ENCODE measurements at regions not wholly inside any gene's neighbourhood (a gene's known extent, or its start where the extent isn't known, plus 50 kb on each side); places are given as distances from the start of the nearest gene placed in this dataset.

DNA sequence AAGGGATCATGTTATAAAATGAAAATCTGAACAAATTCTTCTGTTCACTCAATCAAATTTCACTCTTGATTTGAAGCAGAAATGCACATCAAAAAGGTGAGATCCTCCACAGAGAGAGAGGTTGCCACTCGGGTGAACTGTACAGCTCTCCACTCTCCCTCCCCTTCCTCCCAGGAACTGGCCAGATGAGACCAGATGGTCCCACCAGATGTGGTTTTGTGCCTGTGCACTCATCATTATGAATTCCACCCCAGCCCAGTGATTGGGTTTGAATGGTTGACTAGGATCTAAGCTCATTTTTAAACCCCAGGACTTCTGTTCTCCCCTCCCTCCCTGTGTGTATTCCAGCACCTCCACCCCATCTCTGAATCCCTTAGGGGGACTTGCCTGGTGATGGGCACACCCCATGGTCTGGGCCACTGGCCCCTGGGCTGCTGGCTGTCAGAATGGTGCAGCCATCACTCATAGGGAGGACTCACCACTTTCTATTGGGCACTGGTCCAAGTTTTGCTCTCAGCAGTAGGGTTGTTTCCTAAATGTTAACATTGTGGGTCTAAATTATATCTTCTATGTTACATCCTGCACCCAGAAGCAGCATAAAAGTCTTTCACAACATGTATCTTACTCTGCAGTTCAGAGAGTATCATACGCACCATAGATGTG lies 393.1 kb downstream of the TNS3 start:
- H3K4me1 ChIP-seq (ENCODE audit: control insufficient read depth, insufficient read depth, low read length, poor library complexity, severe bottlenecking): no peaks in the 10 kb centered on the region
- Mint-ChIP-seq H3K27me3 (no peaks in the 10 kb centered on the region), H3K4me3 (no peak overlapping the region), H3K36me3 (no peaks in the 10 kb centered on the region), H3K9me3 (peaks cover 0 to 2% (median 0%) of the 10 kb centered on the region in 7 donors), H3K4me1 (no peaks in the 10 kb centered on the region), H3K27ac (no peak overlapping the region)
- no peaks in the 10 kb centered on the region for H3K9me3 ChIP-seq (ENCODE audit: control insufficient read depth in 2 of 2, low read length in 2 of 2)
- no peaks in the 10 kb centered on the region for H3K27me3 ChIP-seq (ENCODE audit: control insufficient read depth, insufficient read depth, low read length)
- no peaks in the 10 kb centered on the region for H3K36me3 ChIP-seq (ENCODE audit: control insufficient read depth, insufficient read depth, low read length)
- no peak overlapping the region for H3K4me3 ChIP-seq (ENCODE audit: low read depth, low read length)
- DNase-seq (no peak), ATAC-seq (ENCODE audit: low read depth in 2 of 2) (no peak)
- no peak overlapping the region for H3K27ac ChIP-seq (ENCODE audit: insufficient read depth, low read length, poor library complexity, severe bottlenecking)

DNA sequence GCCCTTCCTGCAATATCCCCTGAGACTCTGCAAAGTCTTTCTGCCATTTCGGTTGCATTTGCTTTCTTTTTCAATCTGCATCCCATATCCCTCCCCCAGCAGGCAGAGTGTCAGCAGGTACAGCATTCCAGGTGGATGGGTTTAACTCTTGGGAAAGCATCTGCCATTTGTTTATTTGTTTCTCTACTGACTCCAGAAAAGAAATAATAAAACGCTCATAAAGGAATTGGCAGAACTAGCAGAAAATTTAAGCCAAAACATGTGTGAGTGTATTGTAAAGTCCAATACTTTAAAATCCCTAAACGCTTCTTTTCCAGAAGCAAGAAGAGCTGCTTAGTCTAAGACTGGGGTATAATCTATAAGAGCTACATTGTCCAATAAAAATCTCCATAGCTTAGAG lies 393.8 kb downstream of the TNS3 start:
- no peaks in the 10 kb centered on the region for H3K4me1 Mint-ChIP-seq
- H3K4me1 ChIP-seq (ENCODE audit: control insufficient read depth, insufficient read depth, low read length, poor library complexity, severe bottlenecking): no peaks in the 10 kb centered on the region

DNA sequence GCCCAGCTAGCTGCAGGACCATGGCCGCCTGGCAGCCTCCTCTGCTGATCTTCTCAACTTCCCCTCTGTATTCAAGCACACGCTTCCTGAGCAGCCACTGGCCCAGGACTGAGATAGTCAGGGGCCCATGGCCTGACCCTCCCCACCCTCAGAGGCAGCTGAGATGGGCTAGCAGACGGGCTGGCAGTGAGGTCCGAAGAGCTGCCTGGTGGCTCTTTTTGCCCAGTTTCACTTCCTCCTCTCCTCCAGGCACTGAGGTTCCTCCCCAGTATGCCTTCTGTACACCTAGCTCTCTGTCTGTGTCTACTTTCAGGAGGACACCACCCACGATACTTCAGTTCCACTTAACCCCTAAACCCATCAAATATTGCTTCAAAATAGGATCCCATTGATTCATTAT lies 395.6 kb downstream of the TNS3 start:
- Mint-ChIP-seq H3K4me3 (no peak overlapping the region), H3K9me3 (peaks cover 0 to 2% (median 0%) of the 10 kb centered on the region in 7 donors), H3K27me3 (no peaks in the 10 kb centered on the region), H3K27ac (no peak overlapping the region), H3K4me1 (no peaks in the 10 kb centered on the region), H3K36me3 (no peaks in the 10 kb centered on the region)
- no peaks in the 10 kb centered on the region for H3K36me3 ChIP-seq (ENCODE audit: control insufficient read depth, insufficient read depth, low read length)
- H3K9me3 ChIP-seq (ENCODE audit: control insufficient read depth in 2 of 2, low read length in 2 of 2): no peaks in the 10 kb centered on the region
- H3K4me1 ChIP-seq (ENCODE audit: control insufficient read depth, insufficient read depth, low read length, poor library complexity, severe bottlenecking): no peaks in the 10 kb centered on the region
- no peaks in the 10 kb centered on the region for H3K27me3 ChIP-seq (ENCODE audit: control insufficient read depth, insufficient read depth, low read length)
- no peak overlapping the region for H3K4me3 ChIP-seq (ENCODE audit: low read depth, low read length)
- DNase-seq: no peak
- no peak overlapping the region for H3K27ac ChIP-seq (ENCODE audit: insufficient read depth, low read length, poor library complexity, severe bottlenecking)
- peak in 1 of 2 donors; percentile 28 for ATAC-seq (ENCODE audit: low read depth in 2 of 2)

More for the DNA sequence above, 393.8 kb downstream of the TNS3 start:
- H3K27me3 Mint-ChIP-seq: no peaks in the 10 kb centered on the region
- H3K4me3 ChIP-seq (ENCODE audit: low read depth, low read length): no peak overlapping the region
- H3K9me3 Mint-ChIP-seq: peaks cover 0 to 2% (median 0%) of the 10 kb centered on the region in 7 donors
- no peak overlapping the region for H3K27ac ChIP-seq (ENCODE audit: insufficient read depth, low read length, poor library complexity, severe bottlenecking)
- no peaks in the 10 kb centered on the region for H3K27me3 ChIP-seq (ENCODE audit: control insufficient read depth, insufficient read depth, low read length)
- H3K4me3 Mint-ChIP-seq: no peak overlapping the region
- ATAC-seq (ENCODE audit: low read depth in 2 of 2): no peak
- DNase-seq: no peak
- H3K36me3 Mint-ChIP-seq: no peaks in the 10 kb centered on the region
- H3K36me3 ChIP-seq (ENCODE audit: control insufficient read depth, insufficient read depth, low read length): no peaks in the 10 kb centered on the region
- H3K9me3 ChIP-seq (ENCODE audit: control insufficient read depth in 2 of 2, low read length in 2 of 2): no peaks in the 10 kb centered on the region
- no peak overlapping the region for H3K27ac Mint-ChIP-seq

DNA sequence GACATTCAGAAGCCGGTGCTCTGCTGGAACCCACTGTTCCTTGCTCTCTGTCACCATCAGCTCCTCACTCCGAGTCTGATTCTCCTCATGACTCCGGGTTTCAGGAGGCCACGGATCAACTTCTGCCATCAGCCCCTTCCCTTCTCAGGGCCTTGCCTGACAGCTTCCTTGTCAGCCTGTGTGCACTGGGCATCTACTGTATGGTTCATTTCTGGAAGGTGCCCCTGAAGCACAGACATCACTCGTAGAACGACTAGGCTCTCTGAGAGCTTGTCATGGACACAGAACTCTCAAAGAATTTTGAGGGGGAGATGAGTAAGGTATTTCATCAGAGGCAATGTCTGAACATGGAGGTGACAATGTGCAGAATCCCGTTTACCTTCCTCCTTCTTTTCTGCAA lies 396.1 kb downstream of the TNS3 start:
- no peaks in the 10 kb centered on the region for H3K4me1 Mint-ChIP-seq
- no peaks in the 10 kb centered on the region for H3K9me3 ChIP-seq (ENCODE audit: control insufficient read depth in 2 of 2, low read length in 2 of 2)
- H3K27ac Mint-ChIP-seq: no peak overlapping the region
- ATAC-seq (ENCODE audit: low read depth in 2 of 2): no peak
- H3K4me3 ChIP-seq (ENCODE audit: low read depth, low read length): no peak overlapping the region
- H3K27ac ChIP-seq (ENCODE audit: insufficient read depth, low read length, poor library complexity, severe bottlenecking): no peak overlapping the region
- no peaks in the 10 kb centered on the region for H3K36me3 ChIP-seq (ENCODE audit: control insufficient read depth, insufficient read depth, low read length)
- H3K4me3 Mint-ChIP-seq: no peak overlapping the region
- H3K36me3 Mint-ChIP-seq: no peaks in the 10 kb centered on the region
- H3K9me3 Mint-ChIP-seq: peaks cover 0 to 2% (median 0%) of the 10 kb centered on the region in 7 donors
- H3K4me1 ChIP-seq (ENCODE audit: control insufficient read depth, insufficient read depth, low read length, poor library complexity, severe bottlenecking): no peaks in the 10 kb centered on the region
- no peaks in the 10 kb centered on the region for H3K27me3 Mint-ChIP-seq
- no peaks in the 10 kb centered on the region for H3K27me3 ChIP-seq (ENCODE audit: control insufficient read depth, insufficient read depth, low read length)
- DNase-seq: no peak

DNA sequence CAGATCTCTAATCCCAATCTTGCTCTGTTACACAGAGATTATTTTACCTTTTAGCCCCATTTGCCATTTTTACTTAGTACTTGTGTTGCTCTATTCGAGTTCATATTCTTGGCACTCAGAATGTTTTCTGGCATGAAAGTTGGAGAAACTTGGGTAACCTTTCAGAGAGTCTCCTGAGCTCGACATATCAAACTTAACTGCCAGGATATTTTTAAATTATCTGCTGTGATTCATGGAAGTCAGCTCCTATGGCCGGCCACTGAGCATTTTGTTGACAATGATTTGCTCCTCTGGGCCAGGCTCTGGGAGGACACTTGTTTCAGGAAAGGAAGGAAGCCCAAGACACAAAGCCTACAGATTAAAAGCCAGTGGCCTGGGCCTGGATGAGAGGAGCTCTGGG lies 396.7 kb downstream of the TNS3 start:
- no peaks in the 10 kb centered on the region for H3K36me3 Mint-ChIP-seq
- Histone ChIP-seq H3K9me3 (ENCODE audit: control insufficient read depth in 2 of 2, low read length in 2 of 2) (no peaks in the 10 kb centered on the region), H3K4me1 (ENCODE audit: control insufficient read depth, insufficient read depth, low read length, poor library complexity, severe bottlenecking) (no peaks in the 10 kb centered on the region), H3K27me3 (ENCODE audit: control insufficient read depth, insufficient read depth, low read length) (no peaks in the 10 kb centered on the region), H3K4me3 (ENCODE audit: low read depth, low read length) (no peak overlapping the region), H3K36me3 (ENCODE audit: control insufficient read depth, insufficient read depth, low read length) (no peaks in the 10 kb centered on the region), H3K27ac (ENCODE audit: insufficient read depth, low read length, poor library complexity, severe bottlenecking) (no peak overlapping the region)
- DNase-seq (no peak), ATAC-seq (ENCODE audit: low read depth in 2 of 2) (no peak)
- H3K4me3 Mint-ChIP-seq: no peak overlapping the region
- H3K27me3 Mint-ChIP-seq: no peaks in the 10 kb centered on the region
- H3K9me3 Mint-ChIP-seq: peaks cover 0 to 2% (median 0%) of the 10 kb centered on the region in 7 donors
- H3K4me1 Mint-ChIP-seq: no peaks in the 10 kb centered on the region
- no peak overlapping the region for H3K27ac Mint-ChIP-seq

DNA sequence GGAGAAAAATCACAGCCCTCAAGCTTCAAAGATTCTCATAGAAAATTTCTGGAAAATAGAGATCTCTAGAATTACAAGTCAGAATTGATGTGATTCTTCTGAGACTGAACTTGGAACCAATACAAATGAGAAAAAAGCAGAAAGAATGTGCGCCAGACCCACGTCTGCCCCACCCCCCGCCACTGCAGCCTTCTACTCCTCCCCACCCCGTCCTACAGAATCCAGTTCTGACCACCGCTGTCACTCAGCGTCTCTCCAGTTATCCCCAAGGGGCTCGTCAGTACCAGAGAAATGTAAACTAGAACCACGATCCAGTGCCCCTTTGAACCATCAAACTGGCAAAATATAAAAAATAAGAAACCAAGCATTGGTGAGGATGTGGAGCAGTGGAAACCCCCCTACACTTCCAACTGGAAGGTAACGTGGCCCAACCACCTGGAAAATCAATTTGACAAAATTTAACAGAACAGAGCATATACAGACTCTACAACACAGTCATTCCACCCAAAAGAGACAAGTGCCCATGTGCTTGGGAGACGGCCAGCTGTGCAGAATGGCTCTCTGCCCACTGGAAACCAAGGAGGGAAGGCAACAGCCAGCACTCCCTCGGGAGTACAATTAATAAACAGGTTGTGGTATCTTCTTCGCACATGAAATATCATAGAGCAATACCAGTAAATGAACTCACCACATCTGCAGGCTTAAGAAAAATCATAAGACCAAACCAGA lies 397.9 kb downstream of the TNS3 start:
- no peaks in the 10 kb centered on the region for H3K4me1 ChIP-seq (ENCODE audit: control insufficient read depth, insufficient read depth, low read length, poor library complexity, severe bottlenecking)
- Mint-ChIP-seq H3K36me3 (no peaks in the 10 kb centered on the region), H3K4me3 (no peak overlapping the region), H3K27ac (no peak overlapping the region), H3K4me1 (no peaks in the 10 kb centered on the region), H3K9me3 (peaks cover 0 to 2% (median 0%) of the 10 kb centered on the region in 7 donors), H3K27me3 (no peaks in the 10 kb centered on the region)
- no peak overlapping the region for H3K27ac ChIP-seq (ENCODE audit: insufficient read depth, low read length, poor library complexity, severe bottlenecking)
- H3K9me3 ChIP-seq (ENCODE audit: control insufficient read depth in 2 of 2, low read length in 2 of 2): no peaks in the 10 kb centered on the region
- DNase-seq (no peak), ATAC-seq (ENCODE audit: low read depth in 2 of 2) (no peak)
- no peak overlapping the region for H3K4me3 ChIP-seq (ENCODE audit: low read depth, low read length)
- no peaks in the 10 kb centered on the region for H3K27me3 ChIP-seq (ENCODE audit: control insufficient read depth, insufficient read depth, low read length)
- no peaks in the 10 kb centered on the region for H3K36me3 ChIP-seq (ENCODE audit: control insufficient read depth, insufficient read depth, low read length)

DNA sequence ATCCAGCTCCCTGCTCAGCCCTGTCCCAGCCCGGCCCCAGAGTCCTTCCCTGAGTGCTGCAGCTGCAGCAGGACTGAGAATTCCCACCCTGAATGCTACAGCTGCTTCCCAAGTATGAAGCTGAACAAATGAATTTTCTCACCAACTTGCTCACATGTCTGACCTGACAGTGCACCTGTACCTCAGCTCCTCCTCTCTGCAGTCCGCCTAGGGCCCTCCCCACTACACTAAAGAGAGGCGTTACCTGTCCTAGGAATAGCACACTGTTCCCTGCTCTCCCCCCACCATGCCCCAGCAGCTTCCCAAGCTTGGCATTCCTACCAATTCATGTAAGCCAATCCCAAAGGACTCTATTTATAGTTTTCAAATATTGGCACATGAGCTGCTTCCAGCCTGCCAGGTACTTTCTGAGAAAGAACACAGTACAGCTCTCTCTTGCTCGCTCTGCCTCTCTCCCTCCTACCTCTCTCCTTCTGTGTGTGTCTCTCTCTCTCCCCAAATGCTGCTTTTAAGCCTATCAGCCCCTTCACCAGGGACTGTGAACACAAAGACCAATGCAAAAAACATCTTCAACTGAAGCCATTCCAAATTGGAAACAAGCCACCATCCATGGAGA lies 400.1 kb downstream of the TNS3 start:
- Mint-ChIP-seq H3K4me1 (no peaks in the 10 kb centered on the region), H3K36me3 (no peaks in the 10 kb centered on the region), H3K4me3 (no peak overlapping the region), H3K27ac (no peak overlapping the region), H3K9me3 (peaks cover 0 to 2% (median 0%) of the 10 kb centered on the region in 7 donors), H3K27me3 (no peaks in the 10 kb centered on the region)
- no peak for DNase-seq
- Histone ChIP-seq H3K27ac (ENCODE audit: insufficient read depth, low read length, poor library complexity, severe bottlenecking) (no peak overlapping the region), H3K4me3 (ENCODE audit: low read depth, low read length) (no peak overlapping the region), H3K36me3 (ENCODE audit: control insufficient read depth, insufficient read depth, low read length) (no peaks in the 10 kb centered on the region), H3K27me3 (ENCODE audit: control insufficient read depth, insufficient read depth, low read length) (no peaks in the 10 kb centered on the region), H3K9me3 (ENCODE audit: control insufficient read depth in 2 of 2, low read length in 2 of 2) (peaks cover 0 to 2% of the 10 kb centered on the region in 2 experiments), H3K4me1 (ENCODE audit: control insufficient read depth, insufficient read depth, low read length, poor library complexity, severe bottlenecking) (no peaks in the 10 kb centered on the region)
- no peak for ATAC-seq (ENCODE audit: low read depth in 2 of 2)
